GM21526 (cell line): ENCODE measurements at regions not wholly inside any gene's neighbourhood (a gene's known extent, or its start where the extent isn't known, plus 50 kb on each side); places are given as distances from the start of the nearest gene placed in this dataset.
"Not testable (repeated sequence)": the region's sequence is repeated elsewhere in the genome, so short reads cannot be mapped to it uniquely, and the experiment has no call there.

Experiments used
- ATAC-seq: cut with Tn5 transposase; IDR thresholded peaks from one replicate; pipeline ENCODE4 v1.9.1; 2021; ENCODE audit warnings: moderate library complexity; ENCODE audit not compliant: unreplicated experiment, low FRiP score

DNA sequence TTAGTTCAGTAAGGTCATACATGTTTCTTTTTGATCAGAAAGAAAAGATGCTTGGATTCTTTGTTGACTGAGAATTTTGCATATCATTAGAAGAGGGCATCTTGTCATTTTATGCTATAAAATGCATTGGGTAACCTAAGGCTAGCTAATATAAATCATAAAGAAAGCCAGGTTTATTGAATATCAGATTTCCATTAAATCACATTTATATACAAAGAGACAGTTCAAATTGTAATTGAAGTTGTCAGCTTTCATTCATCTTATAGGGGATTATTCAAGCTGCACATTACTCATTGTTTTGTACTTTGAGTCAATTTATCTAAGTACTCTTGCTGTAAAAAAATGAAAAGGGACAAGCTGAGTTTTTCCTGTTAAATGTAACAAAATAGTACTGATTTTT, 259.1 kb upstream of the CDH12 start:
- no peak for ATAC-seq

DNA sequence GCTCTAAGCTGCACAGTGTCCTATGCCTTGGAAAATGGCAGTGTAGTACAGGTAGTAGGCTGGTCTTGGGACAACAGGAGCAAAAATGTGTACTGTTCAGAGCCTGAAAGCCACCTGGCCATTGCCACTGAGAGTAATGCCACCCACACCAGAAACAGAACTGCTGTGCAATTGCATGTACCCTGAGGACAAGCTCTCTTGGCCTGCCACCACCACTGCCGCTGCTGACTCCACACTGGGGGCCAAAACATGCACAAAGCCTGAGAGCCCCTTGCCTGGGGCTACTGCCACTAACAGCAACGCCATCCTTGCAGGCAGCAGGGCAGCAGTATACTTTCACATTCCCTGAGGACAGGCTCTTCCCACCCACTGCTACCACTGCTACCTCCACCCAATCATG, 251.9 kb upstream of the CDH12 start:
- no peak for ATAC-seq

DNA sequence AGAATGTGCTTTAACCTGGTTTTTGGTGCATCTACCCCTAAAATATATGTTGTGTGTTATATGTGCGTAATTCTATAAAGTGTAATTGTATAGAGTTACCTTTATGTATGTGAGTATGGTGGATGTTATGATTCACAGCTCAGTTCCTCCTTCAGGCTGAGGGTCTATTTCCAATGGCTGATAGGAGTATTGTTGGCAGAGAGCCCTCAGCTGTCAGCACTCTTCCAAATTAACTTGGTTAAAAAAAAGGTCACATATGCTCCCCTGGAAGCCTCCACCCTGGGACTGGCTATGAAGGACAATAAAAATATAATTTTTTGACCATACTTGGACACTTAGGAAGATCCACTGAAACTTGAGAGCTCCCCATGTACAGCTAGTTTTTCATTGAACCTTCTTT, 250.4 kb upstream of the CDH12 start:
- ATAC-seq: no peak

DNA sequence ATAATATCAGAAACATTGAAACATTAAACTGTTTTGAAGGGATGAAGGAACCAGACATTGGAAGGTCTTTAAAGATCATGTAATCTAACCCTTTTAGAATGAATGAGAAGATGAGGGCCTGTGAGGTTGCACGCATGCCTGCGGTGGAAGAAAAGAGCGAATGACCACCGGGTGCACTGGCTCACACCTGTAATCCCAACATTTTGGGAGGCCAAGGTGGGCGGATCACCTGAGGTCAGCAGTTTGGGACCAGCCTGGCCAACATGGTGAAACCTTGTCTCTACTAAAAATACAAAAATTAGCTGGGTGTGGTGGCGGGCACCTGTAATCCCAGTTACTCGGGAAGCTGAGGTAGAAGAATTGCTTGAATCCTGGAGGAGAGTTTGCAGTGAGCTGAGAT, 242.3 kb upstream of the CDH12 start:
- ATAC-seq: not testable (repeated sequence)

- no peak for ATAC-seq
Observed at GRCh38 chr5:23089286-23089685, 236.1 kb upstream of the CDH12 start.

DNA sequence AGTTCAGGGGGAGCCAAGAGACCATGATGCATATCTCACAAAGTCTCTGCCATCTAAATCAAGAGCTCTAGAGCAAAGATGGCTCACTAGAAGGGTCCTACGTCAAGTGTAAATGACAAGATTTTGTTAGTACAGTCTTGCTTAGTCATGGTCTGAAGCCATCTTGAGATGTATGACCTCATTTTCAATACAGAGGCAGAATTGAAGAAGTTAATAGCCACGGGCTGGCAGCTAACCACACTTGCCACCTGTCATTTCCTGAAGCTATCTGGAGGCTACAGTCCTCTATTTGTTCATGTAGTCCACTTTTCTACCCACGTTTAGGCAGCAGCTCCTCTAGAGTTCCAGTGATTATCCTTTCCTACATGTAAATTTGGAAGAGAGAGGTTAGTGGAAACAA, 231.7 kb upstream of the CDH12 start:
- no peak for ATAC-seq

GRCh38 chr5:23072179-23072578, 219.0 kb upstream of the CDH12 start:
- ATAC-seq: peak; percentile 74

DNA sequence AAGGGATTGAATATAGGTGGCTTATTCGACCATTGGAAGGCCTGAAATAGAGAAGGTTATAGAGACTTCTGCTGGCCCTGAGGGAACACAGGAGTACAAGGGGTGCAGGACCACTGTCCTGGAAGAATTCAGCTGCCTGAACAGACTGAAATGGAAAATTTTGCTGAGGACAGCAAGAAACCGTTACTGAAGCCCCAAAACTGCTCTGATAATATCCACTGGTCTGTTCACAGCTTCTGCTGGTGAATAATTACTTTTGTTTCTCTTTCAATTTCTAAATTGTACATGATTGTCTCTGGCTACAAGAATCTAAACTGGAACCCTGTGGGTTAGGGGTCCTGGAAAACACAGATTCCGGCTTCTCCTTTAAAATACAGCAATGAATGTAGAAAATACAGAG, 218.5 kb upstream of the CDH12 start:
- no peak for ATAC-seq

DNA sequence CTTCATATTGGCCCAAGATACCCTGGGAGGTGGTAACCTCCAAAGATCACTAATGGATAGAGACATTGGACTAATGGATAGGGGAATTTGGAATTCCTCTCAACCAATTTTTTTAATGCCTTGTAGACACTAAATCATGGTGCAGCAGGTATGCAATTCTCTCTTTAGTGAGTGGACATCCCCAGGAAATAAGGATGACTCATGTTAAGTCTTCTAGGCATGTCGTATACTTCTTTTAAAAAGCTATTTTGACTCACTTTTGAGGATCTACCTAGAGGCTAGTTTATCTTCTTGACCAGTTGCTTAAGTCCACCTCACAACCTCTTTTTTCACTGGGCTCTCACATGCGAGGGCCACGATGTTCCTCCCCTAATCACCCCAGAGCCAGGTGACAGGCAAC, 211.6 kb upstream of the CDH12 start:
- ATAC-seq: no peak

DNA sequence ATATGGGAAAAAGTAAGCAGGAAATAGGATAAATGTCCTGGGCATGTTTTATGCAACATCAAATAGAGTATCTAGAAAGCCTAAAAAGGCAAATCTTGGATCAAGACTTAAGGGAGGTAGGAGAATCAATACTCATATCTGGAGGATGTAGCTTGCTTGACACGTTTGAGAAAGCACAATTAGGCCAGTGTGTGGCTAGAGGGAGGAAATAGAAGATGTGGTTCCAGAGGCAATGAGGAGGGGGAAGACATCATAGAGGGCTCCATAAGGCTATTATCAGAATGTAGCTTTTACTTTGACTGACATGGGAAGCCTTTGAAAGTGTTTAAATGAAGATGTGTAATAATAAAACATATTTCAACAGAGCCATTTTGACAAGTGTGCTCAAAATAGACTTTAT, 200.7 kb upstream of the CDH12 start:
- ATAC-seq: no peak

DNA sequence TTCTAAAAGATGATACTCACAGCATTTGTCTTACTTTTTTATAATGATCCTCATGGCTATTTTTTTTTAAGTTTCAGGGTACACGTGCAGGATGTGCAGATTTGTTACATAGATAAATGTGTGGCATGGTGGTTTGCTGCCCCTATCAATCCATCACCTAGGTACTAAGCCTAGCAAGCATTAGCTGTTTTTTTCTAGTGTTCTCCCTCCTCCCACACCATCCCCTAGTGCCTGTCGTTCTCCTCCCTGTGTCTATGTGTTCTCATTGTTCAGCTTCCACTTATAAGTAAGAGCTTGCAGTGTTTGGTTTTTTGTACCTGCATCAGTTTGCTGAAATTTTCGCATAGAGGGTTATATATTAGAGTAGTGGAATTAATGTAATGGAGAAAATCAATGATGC, 189.1 kb upstream of the CDH12 start:
- no peak for ATAC-seq

GRCh38 chr5:23035555-23036090, 182.5 kb upstream of the CDH12 start:
- no peak for ATAC-seq

DNA sequence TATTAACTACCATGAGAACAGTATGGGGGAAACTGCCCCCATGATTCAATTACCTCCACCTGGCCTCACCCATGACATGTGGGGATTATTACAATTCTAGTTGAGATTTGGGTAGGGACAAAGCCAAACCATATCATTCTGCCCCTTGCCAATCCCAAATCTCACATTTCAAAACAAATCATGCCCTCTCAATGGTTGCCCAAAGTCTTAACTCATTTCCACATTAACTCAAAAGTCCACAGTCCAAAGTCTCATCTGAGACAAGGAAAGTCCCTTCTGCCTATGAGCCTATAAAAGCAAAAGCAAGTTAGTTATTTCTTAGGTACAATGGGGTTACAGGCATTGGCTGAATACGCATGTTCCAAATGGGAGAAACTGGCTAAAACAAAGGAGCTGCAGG, 180.7 kb upstream of the CDH12 start:
- ATAC-seq: no peak

DNA sequence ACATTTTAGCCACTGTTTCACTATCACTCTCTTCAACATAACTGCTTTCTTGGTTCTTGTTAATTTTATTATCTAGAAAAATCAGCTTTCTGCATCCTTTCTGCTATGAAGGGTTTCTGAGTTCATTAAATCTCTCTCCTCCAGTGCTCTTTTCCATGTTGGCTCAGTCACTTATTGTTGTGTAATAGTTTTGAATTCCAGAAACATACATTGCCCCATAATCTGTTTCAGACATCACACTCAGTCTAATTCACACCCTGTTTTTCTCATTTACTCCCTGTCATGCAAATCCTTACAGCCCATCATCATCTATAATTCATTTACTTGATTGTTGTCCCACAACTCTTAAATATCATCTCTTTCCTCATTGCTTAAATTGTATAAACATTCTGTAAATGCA, 176.1 kb upstream of the CDH12 start:
- ATAC-seq: no peak

GRCh38 chr5:23028445-23029021, 175.4 kb upstream of the CDH12 start:
- ATAC-seq: no peak

- no peak for ATAC-seq
Observed at GRCh38 chr5:23027830-23028229, 174.7 kb upstream of the CDH12 start.

GRCh38 chr5:23027331-23027730, 174.2 kb upstream of the CDH12 start:
- no peak for ATAC-seq

- ATAC-seq: no peak
Observed at GRCh38 chr5:23026252-23027170, 173.4 kb upstream of the CDH12 start.

DNA sequence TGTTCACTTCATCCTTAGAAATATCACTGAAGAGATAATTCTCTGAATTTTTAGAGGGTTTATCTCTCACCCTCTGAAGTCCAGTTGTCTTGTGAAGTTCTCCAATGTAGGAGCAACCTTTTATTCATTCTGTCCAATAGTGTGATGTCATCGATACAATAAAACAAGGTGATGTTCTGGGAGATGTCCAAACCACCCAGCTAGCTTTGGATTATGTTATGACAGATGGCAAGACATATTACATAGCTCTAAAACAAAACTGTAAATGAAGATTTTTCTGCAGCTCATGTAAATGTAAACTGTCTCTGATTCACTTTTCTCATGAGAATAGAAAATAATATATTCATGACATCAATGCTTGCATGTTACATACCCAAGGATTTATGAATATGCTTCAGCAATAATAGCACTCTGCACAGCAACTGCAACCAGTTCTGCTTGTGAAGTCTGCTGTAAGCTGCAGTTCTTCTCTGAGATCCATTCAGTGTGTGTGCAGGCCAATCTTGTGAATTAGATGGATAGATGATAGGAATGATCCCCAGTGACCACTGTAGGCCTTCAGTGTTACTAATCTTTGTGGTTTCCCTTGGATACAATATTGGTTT, 172.6 kb upstream of the CDH12 start:
- no peak for ATAC-seq

DNA sequence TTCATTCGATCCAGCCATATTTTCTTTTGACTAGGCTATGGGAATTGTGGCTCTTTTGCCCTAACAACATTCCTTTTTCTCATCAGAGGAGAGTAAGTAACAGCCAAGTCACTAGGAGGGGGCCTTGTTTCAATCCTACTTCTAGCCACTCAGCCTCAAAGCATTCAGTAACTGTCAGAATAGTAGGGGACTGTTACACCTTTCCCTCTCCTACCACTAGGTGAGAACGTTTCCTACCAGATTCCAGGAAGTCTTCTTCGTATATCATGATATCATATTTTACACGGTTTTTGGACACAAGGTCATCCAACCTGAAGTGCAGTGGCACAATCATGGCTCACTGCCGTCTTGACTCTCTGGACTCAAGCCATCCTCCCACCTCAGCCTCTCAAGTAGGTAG, 171.3 kb upstream of the CDH12 start:
- no peak for ATAC-seq

DNA sequence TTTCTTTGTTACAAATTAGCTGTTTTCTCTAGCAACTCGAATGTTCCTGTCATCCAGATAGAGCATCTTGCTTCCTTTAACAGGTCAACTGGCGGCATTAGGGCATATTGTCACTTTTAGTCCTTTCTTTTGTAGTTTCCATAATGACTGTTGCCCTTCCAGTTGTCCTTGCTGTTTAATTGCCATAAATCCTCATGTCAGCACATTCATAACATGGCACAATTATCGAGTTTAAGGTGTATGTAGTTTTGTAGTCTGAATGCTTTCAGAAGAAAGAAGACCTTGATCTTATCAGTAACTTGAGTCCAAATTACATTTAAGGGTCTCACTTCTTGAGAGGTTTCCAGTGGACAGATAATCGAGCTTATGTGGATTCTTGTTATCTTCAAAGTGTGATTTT, 161.7 kb upstream of the CDH12 start:
- no peak for ATAC-seq

- no peak for ATAC-seq
Observed at GRCh38 chr5:23014266-23014665, 161.1 kb upstream of the CDH12 start.
